Adrenal gland (tissue), 5 donors: ENCODE measurements at regions not wholly inside any gene's neighbourhood (a gene's known extent, or its start where the extent isn't known, plus 50 kb on each side); places are given as distances from the start of the nearest gene placed in this dataset.

Source experiments
- CTCF ChIP-seq, 6 experiments: fragments of 450-650 bp in 4 of 6; fragments of 200-600 bp in 2 of 6; sonication (generic) in 1 of 6; IDR thresholded peaks; 1 replicate in 5 of 6; 2 replicates in 1 of 6; pipeline versions ENCODE4 v1.5.1 to v1.8.0; 2016 to 2021; ENCODE audit warnings: antibody characterized with exemption in 6 of 6, mild to moderate bottlenecking in 2 of 6, moderate library complexity in 1 of 6
- POLR2A ChIP-seq, 2 donors: fragments of 450-650 bp; IDR thresholded peaks; one replicate each; pipeline ENCODE4 v1.6.1; 2017; ENCODE audit warnings: antibody characterized with exemption in 2 of 2, mild to moderate bottlenecking in 2 of 2, moderate library complexity in 1 of 2
- donor health status: DM: no; HTN: no; CAD: no.

GRCh38 chr9:106779796-106780195, 83.2 kb upstream of the ZNF462 start:
- TF ChIP-seq POLR2A (IDR thresholded peaks at IDR 0.05) (no peak), CTCF (IDR thresholded peaks at IDR 0.05) (no peak)
